Trophoblast cell (in vitro differentiated cells and primary cell): ENCODE measurements at regions not wholly inside any gene's neighbourhood (a gene's known extent, or its start where the extent isn't known, plus 50 kb on each side); places are given as distances from the start of the nearest gene placed in this dataset.

ENCODE experiments used
- DNase-seq, 2 donors: peaks; one replicate each; pipeline ENCODE4 v3.0.0-alpha.2; 2016
- H2AFZ ChIP-seq: 2 replicates; pipeline ENCODE4 v1.6.1; 2013; ENCODE audit warnings: low read length, moderate library complexity, mild to moderate bottlenecking; ENCODE audit not compliant: insufficient read depth, poor library complexity
- H2AK5ac ChIP-seq: 2 replicates; pipeline ENCODE4 v1.6.1; 2013; ENCODE audit warnings: mild to moderate bottlenecking, low read length
- H2BK120ac ChIP-seq: 2 replicates; pipeline ENCODE4 v1.6.1; 2013; ENCODE audit warnings: low read length, mild to moderate bottlenecking, moderate library complexity; ENCODE audit not compliant: insufficient read depth, poor library complexity
- H2BK12ac ChIP-seq: 2 replicates; pipeline ENCODE4 v1.6.1; 2013; ENCODE audit warnings: mild to moderate bottlenecking, low read length, moderate library complexity
- H2BK5ac ChIP-seq: 2 replicates; pipeline ENCODE4 v1.6.1; 2013; ENCODE audit warnings: low read length, low read depth, moderate library complexity, mild to moderate bottlenecking; ENCODE audit not compliant: poor library complexity
- H3K14ac ChIP-seq: 2 replicates; pipeline ENCODE4 v1.6.1; 2013; ENCODE audit warnings: mild to moderate bottlenecking, low read length
- H3K18ac ChIP-seq: 2 replicates; pipeline ENCODE4 v1.6.1; 2013; ENCODE audit warnings: mild to moderate bottlenecking, low read length
- H3K23ac ChIP-seq: 2 replicates; pipeline ENCODE4 v1.6.1; 2013; ENCODE audit warnings: low read length
- H3K27ac ChIP-seq: 2 replicates; pipeline ENCODE4 v1.5.1; 2013; ENCODE audit warnings: low read depth, mild to moderate bottlenecking, inconsistent platforms, low read length, moderate library complexity
- H3K27me3 ChIP-seq: 2 replicates; pipeline ENCODE4 v1.6.1; 2013; ENCODE audit warnings: inconsistent platforms, mild to moderate bottlenecking, low read length, moderate library complexity; ENCODE audit not compliant: insufficient read depth
- H3K36me3 ChIP-seq, 2 experiments: 1 replicate in 1 of 2; 2 replicates in 1 of 2; pipeline ENCODE4 v1.6.1; 2013; ENCODE audit warnings: low read length in 2 of 2, mild to moderate bottlenecking in 2 of 2, moderate library complexity in 1 of 2; ENCODE audit not compliant: insufficient read depth in 2 of 2, control insufficient read depth in 1 of 2
- H3K4ac ChIP-seq: 2 replicates; pipeline ENCODE4 v1.6.1; 2013; ENCODE audit warnings: low read depth, mild to moderate bottlenecking, low read length, moderate library complexity
- H3K4me1 ChIP-seq, 2 experiments: 1 replicate in 1 of 2; 2 replicates in 1 of 2; pipeline ENCODE4 v1.6.1; 2013; ENCODE audit warnings: low read length in 2 of 2, mild to moderate bottlenecking in 2 of 2, moderate library complexity in 1 of 2; ENCODE audit not compliant: insufficient read depth in 2 of 2, control insufficient read depth in 1 of 2
- H3K4me2 ChIP-seq: 2 replicates; pipeline ENCODE4 v1.6.1; 2013; ENCODE audit warnings: inconsistent platforms, mild to moderate bottlenecking, low read length, moderate library complexity
- H3K4me3 ChIP-seq: 2 replicates; pipeline ENCODE4 v1.5.1; 2013; ENCODE audit warnings: mild to moderate bottlenecking, low read depth, low read length, inconsistent platforms
- H3K79me1 ChIP-seq: one replicate; pipeline ENCODE4 v1.6.1; 2013; ENCODE audit warnings: low read length
- H3K79me2 ChIP-seq: 2 replicates; pipeline ENCODE4 v1.6.1; 2013; ENCODE audit warnings: low read length, mild to moderate bottlenecking; ENCODE audit not compliant: control insufficient read depth, insufficient read depth, poor library complexity
- H3K9ac ChIP-seq: 2 replicates; pipeline ENCODE4 v1.6.1; 2013; ENCODE audit warnings: mild to moderate bottlenecking, low read length
- H3K9me3 ChIP-seq: 2 replicates; pipeline ENCODE4 v1.6.1; 2013; ENCODE audit warnings: low read depth, mild to moderate bottlenecking, control low read depth, inconsistent platforms, low read length; ENCODE audit not compliant: insufficient read depth
- H4K12ac ChIP-seq: 2 replicates; pipeline ENCODE4 v1.6.1; 2013; ENCODE audit warnings: low read depth, mild to moderate bottlenecking, low read length, moderate library complexity
- H4K8ac ChIP-seq: 2 replicates; pipeline ENCODE4 v1.6.1; 2013; ENCODE audit warnings: low read depth, mild to moderate bottlenecking, low read length, moderate library complexity
- H4K91ac ChIP-seq: one replicate; pipeline ENCODE4 v1.6.1; 2013; ENCODE audit warnings: low read depth, mild to moderate bottlenecking, low read length, moderate library complexity
- WGBS: extraction: QIAGEN DNeasy Blood & Tissue Kit; methylation state at CpG from one replicate; pipeline ENCODE4 v1.1.7; 2013; ENCODE audit warnings: missing lambda C conversion rate; ENCODE audit not compliant: insufficient read length, insufficient coverage; ENCODE audit errors: extremely low coverage; 5-methylcytosine and 5-hydroxymethylcytosine counted together

GRCh38 chr1:81574408-81574807 lies 226.3 kb upstream of the ADGRL2 start:
- no peak overlapping the region for H3K4me2 ChIP-seq
- H4K91ac ChIP-seq = no peak overlapping the region
- no peak overlapping the region for H2BK12ac ChIP-seq
- H3K23ac ChIP-seq = no peak overlapping the region
- no peak overlapping the region for H3K4me3 ChIP-seq
- H2BK120ac ChIP-seq = no peak overlapping the region
- no peaks in the 10 kb centered on the region for H3K27me3 ChIP-seq
- no peak overlapping the region for H2AFZ ChIP-seq
- H2AK5ac ChIP-seq = no peak overlapping the region
- H3K18ac ChIP-seq = no peak overlapping the region
- H2BK5ac ChIP-seq = no peak overlapping the region
- H3K27ac ChIP-seq = no peak overlapping the region
- H3K9me3 ChIP-seq = no peaks in the 10 kb centered on the region
- no peaks in the 10 kb centered on the region for H3K79me2 ChIP-seq
- no peak overlapping the region for H3K9ac ChIP-seq
- no CpG with 5 or more reads among the region's 2 CpGs for WGBS
- DNase-seq = no peak
- no peak overlapping the region for H3K4ac ChIP-seq
- no peak overlapping the region for H4K12ac ChIP-seq
- H4K8ac ChIP-seq = no peak overlapping the region
- no peaks in the 10 kb centered on the region for H3K36me3 ChIP-seq
- no peaks in the 10 kb centered on the region for H3K79me1 ChIP-seq
- no peak overlapping the region for H3K14ac ChIP-seq
- H3K4me1 ChIP-seq = no peaks in the 10 kb centered on the region

GRCh38 chr1:81573458-81573857 lies 227.3 kb upstream of the ADGRL2 start:
- H3K4me1 ChIP-seq = no peaks in the 10 kb centered on the region
- H3K79me2 ChIP-seq = no peaks in the 10 kb centered on the region
- H3K9ac ChIP-seq = no peak overlapping the region
- no peak overlapping the region for H2AK5ac ChIP-seq
- no peaks in the 10 kb centered on the region for H3K9me3 ChIP-seq
- no peak for DNase-seq
- no peak overlapping the region for H3K23ac ChIP-seq
- H3K4ac ChIP-seq = no peak overlapping the region
- no peak overlapping the region for H2AFZ ChIP-seq
- H3K18ac ChIP-seq = no peak overlapping the region
- H3K4me3 ChIP-seq = no peak overlapping the region
- no peak overlapping the region for H4K91ac ChIP-seq
- no peak overlapping the region for H2BK120ac ChIP-seq
- no CpG with 5 or more reads among the region's 2 CpGs for WGBS
- no peak overlapping the region for H2BK5ac ChIP-seq
- H3K14ac ChIP-seq = no peak overlapping the region
- H4K12ac ChIP-seq = no peak overlapping the region
- no peaks in the 10 kb centered on the region for H3K36me3 ChIP-seq
- no peaks in the 10 kb centered on the region for H3K27me3 ChIP-seq
- no peaks in the 10 kb centered on the region for H3K79me1 ChIP-seq
- H3K27ac ChIP-seq = no peak overlapping the region
- H2BK12ac ChIP-seq = no peak overlapping the region
- H4K8ac ChIP-seq = no peak overlapping the region
- no peak overlapping the region for H3K4me2 ChIP-seq

- Histone ChIP-seq H3K4me2 (no peak overlapping the region), H3K14ac (no peak overlapping the region), H4K12ac (no peak overlapping the region), H2BK12ac (no peak overlapping the region), H3K18ac (no peak overlapping the region), H2BK5ac (no peak overlapping the region), H3K4ac (no peak overlapping the region), H3K4me3 (no peak overlapping the region), H3K23ac (no peak overlapping the region), H3K79me2 (no peaks in the 10 kb centered on the region), H2BK120ac (no peak overlapping the region), H2AFZ (no peak overlapping the region), H3K9me3 (no peaks in the 10 kb centered on the region), H3K79me1 (no peaks in the 10 kb centered on the region), H3K9ac (no peak overlapping the region), H3K27ac (no peak overlapping the region), H3K27me3 (no peaks in the 10 kb centered on the region), H3K4me1 (no peaks in the 10 kb centered on the region), H4K91ac (no peak overlapping the region), H3K36me3 (no peaks in the 10 kb centered on the region), H2AK5ac (no peak overlapping the region), H4K8ac (no peak overlapping the region)
- no CpG with 5 or more reads among the region's 1 CpG for whole genome bisulfite sequencing
- no peak for DNase-seq
Measured at GRCh38 chr1:81571946-81572345, 228.8 kb upstream of the ADGRL2 start.

GRCh38 chr1:81569761-81570160 lies 231.0 kb upstream of the ADGRL2 start:
- H3K18ac ChIP-seq = no peak overlapping the region
- H3K36me3 ChIP-seq = no peaks in the 10 kb centered on the region
- H2BK120ac ChIP-seq = no peak overlapping the region
- no peak overlapping the region for H3K4me2 ChIP-seq
- DNase-seq = no peak
- H3K9ac ChIP-seq = no peak overlapping the region
- H3K4me3 ChIP-seq = no peak overlapping the region
- no peaks in the 10 kb centered on the region for H3K4me1 ChIP-seq
- no peak overlapping the region for H4K8ac ChIP-seq
- no peak overlapping the region for H3K14ac ChIP-seq
- no peak overlapping the region for H2AFZ ChIP-seq
- no peak overlapping the region for H4K12ac ChIP-seq
- H3K23ac ChIP-seq = no peak overlapping the region
- H2BK12ac ChIP-seq = no peak overlapping the region
- no peak overlapping the region for H2BK5ac ChIP-seq
- no peak overlapping the region for H4K91ac ChIP-seq
- no CpG with 5 or more reads among the region's 1 CpG for WGBS
- H3K79me1 ChIP-seq = no peaks in the 10 kb centered on the region
- no peak overlapping the region for H3K27ac ChIP-seq
- no peak overlapping the region for H3K4ac ChIP-seq
- H3K27me3 ChIP-seq = no peaks in the 10 kb centered on the region
- no peak overlapping the region for H2AK5ac ChIP-seq
- no peaks in the 10 kb centered on the region for H3K79me2 ChIP-seq
- H3K9me3 ChIP-seq = no peaks in the 10 kb centered on the region
